K562 (cell line): ENCODE measurements at regions not wholly inside any gene's neighbourhood (a gene's known extent, or its start where the extent isn't known, plus 50 kb on each side); places are given as distances from the start of the nearest gene placed in this dataset.

ENCODE experiments used
- BHLHE40 ChIP-seq: IDR thresholded peaks from 2 replicates; pipeline ENCODE4 v1.6.1; 2011; ENCODE audit warnings: low read length, improper control_type of control experiment
- CREB1 ChIP-seq, 2 experiments: sonication (generic) in 1 of 2; formaldehyde crosslinking in 1 of 2; IDR thresholded peaks; 2 replicates each; pipeline versions ENCODE4 v1.6.1 to v1.8.0; 2012 to 2022; ENCODE audit warnings: inconsistent platforms in 1 of 2, mild to moderate bottlenecking in 1 of 2, missing genetic modification reagents in 1 of 2, moderate library complexity in 1 of 2
- CREM ChIP-seq: IDR thresholded peaks from 2 replicates; pipeline ENCODE4 v1.6.1; 2014; ENCODE audit warnings: antibody characterized with exemption, low read depth
- CXXC5 ChIP-seq: fragments of 250-450 bp; sonication (Bioruptor Pico); IDR thresholded peaks from 2 replicates; pipeline ENCODE4 v1.8.0; 2022; ENCODE audit warnings: inconsistent platforms, mild to moderate bottlenecking, moderate library complexity
- KDM4B ChIP-seq, 2 experiments: fragments of 450-650 bp in 1 of 2; sonication (generic) in 1 of 2; IDR thresholded peaks; 2 replicates each; pipeline ENCODE4 v1.6.1; 2016 to 2017; ENCODE audit warnings: borderline replicate concordance in 2 of 2, antibody characterized with exemption in 1 of 2, low read depth in 1 of 2, mild to moderate bottlenecking in 1 of 2
- L3MBTL2 ChIP-seq: fragments of 450-650 bp; IDR thresholded peaks from 2 replicates; pipeline ENCODE4 v1.6.1; 2016; ENCODE audit warnings: mild to moderate bottlenecking, moderate library complexity
- NFRKB ChIP-seq: fragments of 450-650 bp; IDR thresholded peaks from 2 replicates; pipeline ENCODE4 v1.6.1; 2016; ENCODE audit warnings: low read depth
- NRF1 ChIP-seq, 2 experiments: fragments of 450-650 bp; IDR thresholded peaks in 1 of 2; conservative IDR thresholded peaks in 1 of 2; 2 replicates each; pipeline ENCODE4 v1.6.1; 2014; ENCODE audit warnings: mild to moderate bottlenecking in 2 of 2
- PCBP1 ChIP-seq: fragments of 200-400 bp; formaldehyde crosslinking; IDR thresholded peaks from 2 replicates; pipeline ENCODE4 v1.6.1; 2018; ENCODE audit warnings: mild to moderate bottlenecking, low read depth, low read length; ENCODE audit not compliant: poor library complexity, severe bottlenecking
- TCF3 ChIP-seq: sonication (generic); formaldehyde crosslinking; IDR thresholded peaks from 2 replicates; pipeline ENCODE4 v1.4.0; 2020; ENCODE audit warnings: mild to moderate bottlenecking, missing genetic modification reagents
- ZBTB7A ChIP-seq: IDR thresholded peaks from 2 replicates; pipeline ENCODE4 v1.6.1; 2011; ENCODE audit warnings: low read depth, mild to moderate bottlenecking, low read length, moderate library complexity, borderline replicate concordance; ENCODE audit not compliant: control insufficient read depth
- ZNF12 ChIP-seq: sonication (generic); formaldehyde crosslinking; IDR thresholded peaks from 2 replicates; pipeline ENCODE4 v1.4.0; 2020; ENCODE audit warnings: mild to moderate bottlenecking, missing genetic modification reagents
- ZNF263 ChIP-seq: sonication (generic); formaldehyde crosslinking; IDR thresholded peaks from 2 replicates; pipeline ENCODE4 v1.8.0; 2022; ENCODE audit warnings: mild to moderate bottlenecking, missing genetic modification reagents, borderline replicate concordance
- ZNF518B ChIP-seq: fragments of 250-450 bp; sonication (Bioruptor Pico); IDR thresholded peaks from 2 replicates; pipeline ENCODE4 v1.5.0; 2021; ENCODE audit warnings: mild to moderate bottlenecking, moderate library complexity
- ZNF592 ChIP-seq: fragments of 450-650 bp; IDR thresholded peaks from 2 replicates; pipeline ENCODE4 v1.6.1; 2017; ENCODE audit warnings: antibody characterized with exemption, mild to moderate bottlenecking

GRCh38 chrX:40155589-40156469 is 58.1 kb upstream of the BCOR start (continued):
- peak; percentile 31; the same call in 1 of the 2 replicates for TF ChIP-seq CREB1 (IDR thresholded peaks at IDR 0.05)
- peak; percentile 72 for TF ChIP-seq CREB1 (CRISPR knock-in tag; IDR thresholded peaks at IDR 0.05)
- 0 out of 2 replicates have a peak, but pooled peaks have one; percentile 28 for TF ChIP-seq BHLHE40
- no peak for TF ChIP-seq NRF1 (conservative IDR thresholded peaks at IDR 0.05 in 1 of 2, IDR thresholded peaks at IDR 0.05 in 1 of 2)
- TF ChIP-seq ZBTB7A = peak; percentile 75; the same call in 1 of the 2 replicates
- peak; percentile 75 for TF ChIP-seq CREM
- TF ChIP-seq NFRKB = peak; percentile 54; the same call in 1 of the 2 replicates
- peak; percentile 15 for TF ChIP-seq PCBP1
- peak; percentile 32; the same call in 1 of the 2 replicates for TF ChIP-seq ZNF263 (CRISPR knock-in tag)
- peak; percentile 20; the same call in 1 of the 2 replicates for TF ChIP-seq ZNF12 (CRISPR knock-in tag)
- TF ChIP-seq KDM4B (IDR thresholded peaks at IDR 0.05; ENCODE audit: borderline replicate concordance in 2 of 2, low read depth in 1 of 2) = no peak
- TF ChIP-seq CXXC5 = 0 out of 2 replicates have a peak, but pooled peaks have one; percentile 6
- TF ChIP-seq L3MBTL2 = 0 out of 2 replicates have a peak, but pooled peaks have one; percentile 9
- TF ChIP-seq ZNF518B (CRISPR knock-in tag) = no peak
- 0 out of 2 replicates have a peak, but pooled peaks have one; percentile 35 for TF ChIP-seq ZNF592
- peak; percentile 52; the same call in 1 of the 2 replicates for TF ChIP-seq TCF3 (CRISPR knock-in tag)
